Heart left ventricle (tissue), 13 donors: ENCODE measurements at regions not wholly inside any gene's neighbourhood (a gene's known extent, or its start where the extent isn't known, plus 50 kb on each side); places are given as distances from the start of the nearest gene placed in this dataset.

Experiments
- CTCF ChIP-seq, 12 donors: fragments of 200-600 bp; sonication (generic) in 4 of 12; IDR thresholded peaks; one replicate each; pipeline versions ENCODE4 v1.5.0 to v1.8.0; 2018 to 2022; ENCODE audit warnings: antibody characterized with exemption in 12 of 12, mild to moderate bottlenecking in 5 of 12
- POLR2A ChIP-seq, 2 donors: fragments of 450-650 bp; IDR thresholded peaks; one replicate each; pipeline ENCODE4 v1.6.1; 2017; ENCODE audit warnings: antibody characterized with exemption in 2 of 2, mild to moderate bottlenecking in 2 of 2, moderate library complexity in 2 of 2
- donor health status: ischemic (EF 13 %, LVEDD 7.1; RV severe dilation, severe dysfunction).
- donor health status: DM: no; HTN: yes; CAD: no.
- donor health status: DM: no; HTN: no; CAD: no.
- donor health status: ischemic (EF 25% LVEDD 6.9; RV normal size, moderate dysfunction).
- donor health status: ischemic (EF 25% LVEDD 5.7; RV mildly dilated, moderate dysfunction).
- donor health status: ischemic (EF 35%, LVEDD 5.7; RV mildly dilated, moderate dysfunction).
- donor health status: nonischemic (EF 11% LVEDD 7.7; RV severe dilation, severe dysfunction).
- donor health status: DM: yes; HTN: yes; CAD: no.
- donor health status: PGD.
- donor health status: ischemic (EF 29% LVEDD 5.4; RV normal size, mild dysfunction).
- donor health status: nonischemic (EF 23%, LVEDD 6.1; RV moderate dilation, normal function).

GRCh38 chr2:16357188-16357587 is 308.4 kb downstream of the CYRIA start:
- TF ChIP-seq CTCF (IDR thresholded peaks at IDR 0.05) (no peak), POLR2A (IDR thresholded peaks at IDR 0.05) (no peak)
